RWPE2 (cell line): ENCODE measurements at regions not wholly inside any gene's neighbourhood (a gene's known extent, or its start where the extent isn't known, plus 50 kb on each side); places are given as distances from the start of the nearest gene placed in this dataset.

ENCODE experiments used
- ATAC-seq: fragments of 200-7000 bp; cut with Tn5 transposase; 3 replicates; pipeline ENCODE4 v1.9.1; 2021; ENCODE audit warnings: low read depth
- DNase-seq: peaks from one replicate; pipeline ENCODE4 v3.0.0-alpha.2; 2020; ENCODE audit warnings: low spot score
- H3K27ac ChIP-seq: fragments of 450-650 bp; 2 replicates; pipeline ENCODE4 v1.5.1; 2017; ENCODE audit warnings: mild to moderate bottlenecking; ENCODE audit not compliant: poor library complexity, severe bottlenecking
- H3K27me3 ChIP-seq: fragments of 250-450 bp; sonication (Bioruptor Pico); 2 replicates; pipeline ENCODE4 v1.5.1; 2021; ENCODE audit warnings: mild to moderate bottlenecking, moderate library complexity; ENCODE audit not compliant: insufficient read depth, poor library complexity, severe bottlenecking
- H3K36me3 ChIP-seq: fragments of 250-450 bp; sonication (Bioruptor Pico); 2 replicates; pipeline ENCODE4 v1.5.1; 2020; ENCODE audit warnings: low read depth, mild to moderate bottlenecking, moderate library complexity
- H3K4me1 ChIP-seq: fragments of 250-450 bp; sonication (Bioruptor Pico); 2 replicates; pipeline ENCODE4 v1.5.1; 2021; ENCODE audit warnings: mild to moderate bottlenecking, moderate library complexity; ENCODE audit not compliant: insufficient read depth, poor library complexity, severe bottlenecking
- H3K4me3 ChIP-seq: fragments of 250-450 bp; sonication (Bioruptor Pico); 2 replicates; pipeline ENCODE4 v1.5.1; 2021; ENCODE audit warnings: mild to moderate bottlenecking, moderate library complexity; ENCODE audit not compliant: severe bottlenecking
- H3K9me3 ChIP-seq: fragments of 250-450 bp; sonication (Bioruptor Pico); 2 replicates; pipeline ENCODE4 v1.5.1; 2021; ENCODE audit warnings: mild to moderate bottlenecking, moderate library complexity; ENCODE audit not compliant: severe bottlenecking
- TF ChIP-seq, protein P1 (sequence below): fragments of 450-650 bp; IDR thresholded peaks from one replicate; pipeline ENCODE4 v1.5.1; 2017; ENCODE audit warnings: mild to moderate bottlenecking, moderate library complexity; ENCODE audit not compliant: poor library complexity, severe bottlenecking

DNA sequence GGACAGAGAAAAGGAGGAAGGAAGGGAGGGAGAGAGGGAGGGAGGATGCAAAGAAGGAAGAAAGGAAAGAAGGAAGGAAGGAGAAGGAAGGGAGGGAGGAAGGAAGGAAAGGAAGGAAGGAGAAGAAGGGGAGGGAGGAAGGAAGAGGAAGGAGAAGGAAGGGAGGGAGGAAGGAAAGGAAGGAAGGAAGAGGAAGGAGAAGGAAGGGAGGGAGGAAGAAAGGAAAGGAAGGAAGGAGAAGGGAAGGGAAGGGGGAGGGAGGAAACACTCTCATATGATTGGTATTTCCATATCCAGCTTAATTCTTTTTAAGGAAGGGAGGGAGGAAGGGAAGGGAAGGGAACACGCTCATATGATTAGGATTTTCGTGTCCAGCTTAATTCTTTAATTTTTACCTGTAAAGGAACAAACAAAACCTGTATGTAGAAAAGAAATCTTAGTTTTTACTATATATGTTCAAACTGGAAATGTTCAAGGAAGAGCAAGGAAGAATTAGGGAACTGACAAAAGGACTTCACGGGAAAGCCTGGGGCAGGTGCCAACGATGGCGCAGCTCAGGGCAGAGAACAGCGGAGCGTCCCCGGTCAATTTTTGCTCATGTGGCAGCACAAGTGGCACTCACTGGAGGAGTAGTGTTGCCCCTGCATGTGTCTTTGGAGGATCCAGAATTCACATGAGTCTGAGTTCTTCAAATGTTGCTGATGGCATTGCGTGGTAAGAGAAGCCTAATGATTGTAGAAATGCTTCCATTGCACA is 228.6 kb downstream of the ZNF516 start:
- TF ChIP-seq, protein P1, sequence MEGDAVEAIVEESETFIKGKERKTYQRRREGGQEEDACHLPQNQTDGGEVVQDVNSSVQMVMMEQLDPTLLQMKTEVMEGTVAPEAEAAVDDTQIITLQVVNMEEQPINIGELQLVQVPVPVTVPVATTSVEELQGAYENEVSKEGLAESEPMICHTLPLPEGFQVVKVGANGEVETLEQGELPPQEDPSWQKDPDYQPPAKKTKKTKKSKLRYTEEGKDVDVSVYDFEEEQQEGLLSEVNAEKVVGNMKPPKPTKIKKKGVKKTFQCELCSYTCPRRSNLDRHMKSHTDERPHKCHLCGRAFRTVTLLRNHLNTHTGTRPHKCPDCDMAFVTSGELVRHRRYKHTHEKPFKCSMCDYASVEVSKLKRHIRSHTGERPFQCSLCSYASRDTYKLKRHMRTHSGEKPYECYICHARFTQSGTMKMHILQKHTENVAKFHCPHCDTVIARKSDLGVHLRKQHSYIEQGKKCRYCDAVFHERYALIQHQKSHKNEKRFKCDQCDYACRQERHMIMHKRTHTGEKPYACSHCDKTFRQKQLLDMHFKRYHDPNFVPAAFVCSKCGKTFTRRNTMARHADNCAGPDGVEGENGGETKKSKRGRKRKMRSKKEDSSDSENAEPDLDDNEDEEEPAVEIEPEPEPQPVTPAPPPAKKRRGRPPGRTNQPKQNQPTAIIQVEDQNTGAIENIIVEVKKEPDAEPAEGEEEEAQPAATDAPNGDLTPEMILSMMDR, result no peak
- Histone ChIP-seq H3K27ac (no peak overlapping the region), H3K27me3 (no peaks in the 10 kb centered on the region)

GRCh38 chr18:76265497-76266235 is 229.4 kb downstream of the ZNF516 start:
- DNase-seq (no peak), ATAC-seq (peak; percentile 55; the same call in 2 of the 3 replicates)
- H3K27me3 ChIP-seq, result no peaks in the 10 kb centered on the region
- H3K27ac ChIP-seq, result no peak overlapping the region
- H3K36me3 ChIP-seq, result no peaks in the 10 kb centered on the region
- H3K4me3 ChIP-seq, result no peak overlapping the region
- TF ChIP-seq, protein P1, result no peak
- no peaks in the 10 kb centered on the region for H3K9me3 ChIP-seq
- no peaks in the 10 kb centered on the region for H3K4me1 ChIP-seq

More for the DNA sequence above, 228.6 kb downstream of the ZNF516 start:
- H3K36me3 ChIP-seq, result no peaks in the 10 kb centered on the region
- no peak overlapping the region for H3K4me3 ChIP-seq
- no peak for ATAC-seq
- no peaks in the 10 kb centered on the region for H3K4me1 ChIP-seq
- no peak for DNase-seq
- H3K9me3 ChIP-seq, result no peaks in the 10 kb centered on the region

GRCh38 chr18:76264876-76265250 is 230.2 kb downstream of the ZNF516 start:
- Histone ChIP-seq H3K4me3 (no peak overlapping the region), H3K4me1 (no peaks in the 10 kb centered on the region), H3K27ac (no peak overlapping the region), H3K36me3 (no peaks in the 10 kb centered on the region), H3K27me3 (no peaks in the 10 kb centered on the region), H3K9me3 (no peaks in the 10 kb centered on the region)
- TF ChIP-seq, protein P1, result no peak
- ATAC-seq (no peak), DNase-seq (no peak)

- ATAC-seq (peak; percentile 55), DNase-seq (no peak)
- no peaks in the 10 kb centered on the region for H3K36me3 ChIP-seq
- H3K27ac ChIP-seq, result no peak overlapping the region
- no peaks in the 10 kb centered on the region for H3K9me3 ChIP-seq
- no peaks in the 10 kb centered on the region for H3K4me1 ChIP-seq
- TF ChIP-seq, protein P1, result no peak
- H3K27me3 ChIP-seq, result no peaks in the 10 kb centered on the region
- H3K4me3 ChIP-seq, result no peak overlapping the region
Measured at GRCh38 chr18:76264198-76264875, 230.7 kb downstream of the ZNF516 start.
